ENCODE measurements at regions not wholly inside any gene's neighbourhood (a gene's known extent, or its start where the extent isn't known, plus 50 kb on each side); places are given as distances from the start of the nearest gene placed in this dataset.
"Not testable (repeated sequence)": the region's sequence is repeated elsewhere in the genome, so short reads cannot be mapped to it uniquely, and the experiment has no call there.

DNA sequence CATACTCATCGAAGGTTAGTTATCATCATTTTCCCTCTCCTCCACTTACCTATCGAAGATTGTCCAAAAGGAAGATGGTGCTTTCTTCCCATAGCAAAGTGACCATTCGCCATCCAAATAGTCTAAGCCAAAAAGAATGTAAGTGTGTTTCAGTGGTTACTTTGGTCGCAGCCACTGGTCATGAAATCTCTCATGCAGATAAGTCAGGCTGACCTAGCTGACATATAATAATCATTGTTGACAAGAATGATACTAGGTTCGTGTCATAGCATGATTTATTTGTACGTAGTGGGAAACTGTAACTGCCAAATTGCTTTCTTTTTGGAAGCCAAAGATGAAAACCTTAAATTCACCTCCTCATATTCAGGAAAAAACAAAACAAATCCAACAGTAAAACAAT, 89.6 kb upstream of the PMAIP1 start:
- Histone ChIP-seq H3K27ac (no peak overlapping the region), H3K4me3 (no peak overlapping the region)

DNA sequence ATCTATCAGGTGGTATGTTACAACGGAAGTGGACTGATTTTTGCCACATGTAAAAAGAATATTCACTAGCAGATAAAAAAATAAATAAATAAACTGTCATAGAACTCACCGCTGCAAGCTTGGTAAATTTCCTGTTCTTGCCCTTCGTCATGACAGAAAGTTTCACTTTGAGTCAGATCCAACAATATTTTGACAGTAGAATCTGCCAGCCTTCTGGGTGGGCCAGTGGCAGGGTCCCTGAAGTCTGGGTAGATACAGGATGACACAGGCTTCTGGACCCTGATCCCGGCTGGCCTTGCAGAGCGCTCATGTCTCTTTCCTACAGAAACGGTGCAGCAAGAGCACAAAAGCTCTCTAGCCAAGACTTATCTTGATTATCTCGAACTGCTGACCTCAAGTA, 97.8 kb upstream of the PMAIP1 start:
- peak overlapping the region in 3 of 21 experiments; percentile 34 to 69 (median 37) for H3K27ac ChIP-seq
- H3K4me3 ChIP-seq = no peak overlapping the region

DNA sequence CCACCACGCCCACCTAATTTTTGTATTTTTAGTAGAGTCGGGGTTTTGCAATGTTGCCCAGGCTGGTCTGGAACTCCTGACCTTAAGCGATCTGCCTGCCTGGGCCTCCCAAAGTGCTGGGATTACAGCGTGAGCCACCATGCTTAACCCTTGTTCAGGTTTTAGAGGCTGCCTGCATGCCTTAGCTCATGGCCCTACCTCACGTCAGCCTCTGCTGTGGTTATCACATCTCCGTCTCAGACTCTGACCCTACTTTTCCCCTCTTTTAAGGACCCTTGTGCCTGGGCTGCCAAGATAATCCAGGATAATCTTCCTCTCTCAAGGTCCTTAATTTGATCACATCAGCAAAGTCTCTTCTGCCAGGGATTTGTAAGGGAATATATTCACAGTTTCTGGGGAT, 98.2 kb upstream of the PMAIP1 start:
- peak overlapping the region in 1 of 21 experiments; percentile 69 for H3K27ac ChIP-seq
- no peak overlapping the region for H3K4me3 ChIP-seq

DNA sequence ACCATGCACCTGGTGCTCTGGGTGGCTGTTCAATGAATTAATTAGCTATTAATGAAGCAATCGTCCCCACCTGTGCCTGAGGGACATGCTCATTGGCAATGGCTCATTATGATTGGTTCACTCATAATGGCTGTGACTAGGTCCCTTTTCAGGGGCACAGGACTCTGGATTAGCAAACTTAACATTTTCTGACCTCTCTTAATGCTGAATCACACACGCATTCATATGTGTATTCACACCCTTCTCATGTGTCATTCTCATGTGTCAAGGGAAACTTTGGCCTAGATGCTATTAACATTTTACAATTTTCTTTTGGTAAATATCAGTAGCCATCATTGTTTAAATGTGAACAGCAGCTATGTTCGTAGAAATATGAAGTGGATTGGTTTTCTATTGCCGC, 98.9 kb upstream of the PMAIP1 start:
- no peak overlapping the region for H3K4me3 ChIP-seq
- H3K27ac ChIP-seq = no peak overlapping the region

DNA sequence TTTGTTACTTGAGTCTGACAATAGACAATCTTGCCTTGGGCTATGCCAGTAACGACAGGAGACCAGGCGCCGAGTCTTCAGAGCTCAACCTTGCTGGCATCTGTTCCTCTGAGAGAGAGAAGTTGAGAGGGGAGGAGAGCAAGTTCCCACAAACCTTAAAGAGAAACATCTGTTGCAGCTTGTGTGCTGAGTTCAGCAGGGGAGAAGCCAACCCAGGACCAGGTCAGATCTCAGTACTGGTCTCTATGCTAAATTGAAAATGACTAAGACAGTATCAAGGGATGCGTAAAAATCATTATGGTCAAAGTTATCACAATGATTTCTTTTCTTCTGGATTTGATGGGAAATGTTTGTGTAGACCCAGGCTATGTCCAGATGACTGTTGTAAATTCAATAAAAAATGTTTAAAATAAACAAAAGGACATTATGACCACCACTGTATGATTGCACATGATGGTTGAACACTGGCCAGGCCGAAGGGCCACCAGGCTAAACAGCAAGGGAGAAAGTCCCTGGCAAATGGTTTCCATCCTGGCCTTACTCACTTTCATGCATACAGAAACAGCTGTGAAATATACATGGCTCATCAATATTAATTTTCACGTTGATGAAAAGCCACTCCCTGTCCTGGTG, 100.3 kb upstream of the PMAIP1 start:
- no peak overlapping the region for H3K27ac ChIP-seq
- H3K4me3 ChIP-seq = no peak overlapping the region

DNA sequence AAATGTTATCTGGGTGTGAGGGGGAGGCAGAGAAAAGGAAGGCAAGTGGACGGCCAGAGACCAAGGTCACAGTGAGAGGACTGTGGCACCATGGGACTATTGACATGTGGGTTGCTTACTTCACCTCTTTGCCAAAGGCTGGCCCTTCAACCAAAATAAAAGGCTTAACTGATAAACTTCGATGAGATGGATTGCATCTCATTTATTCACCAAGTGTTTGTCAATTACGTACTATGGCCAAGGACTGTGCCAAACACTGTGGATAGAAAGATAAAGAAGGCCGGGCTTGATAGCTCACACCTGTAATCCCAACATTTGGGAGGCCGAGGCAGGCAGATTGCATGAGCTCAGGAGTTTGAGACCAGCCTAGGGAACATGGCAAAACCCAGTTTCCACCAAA, 98.7 kb upstream of the CCBE1 start:
- Histone ChIP-seq H3K27ac (no peak overlapping the region), H3K4me3 (no peak overlapping the region)

DNA sequence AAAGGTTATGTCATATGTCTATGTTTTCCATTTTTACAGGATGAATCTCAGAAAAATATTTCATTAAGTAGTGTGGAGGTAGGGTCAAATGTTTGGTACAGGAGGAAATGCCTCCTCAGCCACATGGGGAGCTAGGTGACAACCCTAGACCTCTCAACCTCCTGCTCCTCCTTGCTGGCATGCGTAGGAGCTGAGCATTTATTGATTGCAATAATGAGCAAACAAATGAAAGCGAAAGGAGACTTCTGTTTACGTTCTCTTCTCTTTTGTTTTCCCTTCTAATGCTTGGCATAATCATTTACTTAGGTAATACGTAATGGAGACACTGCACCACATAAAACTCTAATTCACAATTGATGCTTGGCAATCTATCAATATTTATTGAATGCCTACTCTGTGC, 95.1 kb upstream of the CCBE1 start:
- H3K27ac ChIP-seq = no peak overlapping the region
- no peak overlapping the region for H3K4me3 ChIP-seq

DNA sequence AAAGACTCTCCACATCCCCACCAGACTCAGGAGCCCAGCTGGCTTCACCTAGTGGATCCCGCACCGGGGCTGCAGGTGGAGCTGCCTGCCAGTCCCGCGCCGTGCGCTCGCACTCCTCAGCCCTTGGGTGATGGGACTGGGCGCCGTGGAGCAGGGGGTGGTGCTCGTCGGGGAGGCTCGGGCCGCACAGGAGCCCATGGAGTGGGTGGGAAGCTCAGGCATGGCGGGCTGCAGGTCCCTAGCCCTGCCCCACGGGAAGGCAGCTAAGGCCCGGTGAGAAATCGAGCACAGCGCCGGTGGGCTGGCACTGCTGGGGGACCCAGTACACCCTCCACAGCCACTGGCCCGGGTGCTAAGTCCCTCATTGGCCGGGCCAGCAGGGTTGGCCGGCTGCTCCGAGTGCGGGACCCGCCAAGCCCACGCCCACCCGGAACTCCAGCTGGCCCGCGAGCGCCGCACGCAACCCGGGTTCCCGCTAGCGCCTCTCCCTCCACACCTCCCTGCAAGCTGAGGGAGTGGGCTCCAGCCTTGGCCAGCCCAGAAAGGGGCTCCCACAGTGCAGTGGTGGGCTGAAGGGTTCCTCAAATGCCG, 93.2 kb upstream of the CCBE1 start:
- H3K4me3 ChIP-seq, H3K27ac ChIP-seq: not testable (repeated sequence)

DNA sequence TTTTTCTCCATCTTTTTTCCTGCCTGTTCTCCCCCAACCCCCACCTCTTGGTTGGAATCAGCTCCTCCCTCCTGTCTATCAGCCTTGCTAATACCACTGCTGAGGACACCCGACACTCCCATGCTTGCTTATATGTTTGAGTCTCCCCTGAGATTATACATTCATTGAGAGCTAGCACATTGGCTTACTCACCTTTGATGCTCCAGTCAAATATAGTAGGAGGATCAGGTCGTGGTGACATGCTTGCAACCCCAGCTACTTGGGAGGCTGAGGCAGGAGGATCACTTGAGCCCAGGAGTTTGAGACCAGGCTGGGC, 91.5 kb upstream of the CCBE1 start:
- H3K4me3 ChIP-seq = no peak overlapping the region

DNA sequence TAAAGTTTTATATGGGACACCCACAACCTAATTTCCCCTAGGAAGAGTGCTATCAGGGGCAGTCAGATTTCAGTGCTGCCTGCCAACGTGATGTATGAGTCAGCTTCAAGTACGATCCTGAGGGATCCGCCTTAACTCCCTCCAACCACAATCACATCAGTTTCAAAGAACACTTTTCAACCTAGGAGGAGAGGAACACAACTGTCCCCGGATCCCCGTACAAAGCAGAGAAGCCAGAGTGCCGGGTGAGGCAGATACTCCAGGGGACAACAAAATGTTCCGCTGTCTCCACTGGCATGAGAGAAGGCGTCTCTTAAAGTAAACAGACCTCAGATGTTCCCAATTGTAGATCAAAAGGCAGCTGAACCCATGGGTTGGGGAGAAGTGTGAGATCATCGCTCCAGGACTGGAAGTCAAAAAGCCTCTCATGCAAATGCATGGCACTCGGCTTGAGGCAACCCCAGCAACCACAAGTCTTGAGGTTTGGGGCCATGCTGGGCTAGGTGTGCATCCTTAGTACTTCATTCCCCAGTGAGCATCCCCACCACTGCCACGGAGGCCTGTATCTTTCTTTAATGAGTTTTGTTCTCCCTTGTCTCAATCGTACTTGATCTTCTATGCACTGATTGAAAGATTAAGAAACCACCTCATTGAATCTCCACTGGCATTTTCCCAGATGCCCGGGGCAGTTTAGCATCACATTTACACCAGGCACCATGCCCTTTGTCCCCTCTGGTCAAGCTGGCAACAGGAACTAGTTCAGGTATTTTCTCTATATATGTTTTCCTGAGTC, 91.0 kb upstream of the CCBE1 start:
- no peak overlapping the region for H3K4me3 ChIP-seq
- peak overlapping the region in 13 of 21 experiments; percentile 15 to 69 (median 40) for H3K27ac ChIP-seq

More for the DNA sequence above, 91.5 kb upstream of the CCBE1 start:
- peak overlapping the region in 7 of 21 experiments; percentile 21 to 69 (median 44) for H3K27ac ChIP-seq

DNA sequence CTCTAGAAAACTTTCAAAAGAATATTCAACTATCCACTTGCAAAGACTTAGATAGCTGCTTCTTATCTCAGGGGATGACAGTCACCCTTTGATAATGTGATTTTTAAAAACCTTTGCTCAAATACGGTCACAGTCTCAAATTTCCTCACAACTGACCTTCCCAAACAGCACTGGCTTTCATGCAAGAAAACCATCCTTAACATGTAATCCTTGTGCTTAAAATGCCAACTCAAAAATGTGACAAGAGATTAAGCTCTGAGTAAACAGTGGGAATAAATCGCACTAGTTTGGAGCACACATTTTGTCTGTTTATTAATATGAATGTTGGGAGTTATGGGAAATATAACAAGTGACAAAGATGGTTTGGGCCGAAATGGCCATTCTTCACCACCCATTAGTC, 87.5 kb upstream of the CCBE1 start:
- Histone ChIP-seq H3K4me3 (no peak overlapping the region), H3K27ac (no peak overlapping the region)

DNA sequence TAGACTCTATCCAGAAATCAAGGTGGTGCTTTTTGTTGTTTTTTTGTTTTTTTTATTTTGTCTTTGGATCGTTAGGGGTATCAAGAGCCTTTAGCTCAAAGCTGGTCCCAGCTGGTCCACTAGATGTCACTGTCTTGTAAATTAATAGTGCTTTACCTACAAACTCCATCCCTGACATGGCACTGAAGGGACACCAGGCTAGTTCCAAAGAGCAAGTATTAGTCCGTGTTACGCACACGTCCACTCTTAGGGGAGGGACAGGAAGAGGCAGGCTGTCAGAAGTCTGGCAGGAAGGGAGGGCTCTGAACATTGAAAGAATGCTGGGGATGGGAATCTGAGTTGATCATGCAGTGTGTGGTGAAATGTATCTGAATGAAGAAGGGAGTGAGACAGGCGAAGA, 85.9 kb upstream of the CCBE1 start:
- no peak overlapping the region for H3K27ac ChIP-seq
- no peak overlapping the region for H3K4me3 ChIP-seq

DNA sequence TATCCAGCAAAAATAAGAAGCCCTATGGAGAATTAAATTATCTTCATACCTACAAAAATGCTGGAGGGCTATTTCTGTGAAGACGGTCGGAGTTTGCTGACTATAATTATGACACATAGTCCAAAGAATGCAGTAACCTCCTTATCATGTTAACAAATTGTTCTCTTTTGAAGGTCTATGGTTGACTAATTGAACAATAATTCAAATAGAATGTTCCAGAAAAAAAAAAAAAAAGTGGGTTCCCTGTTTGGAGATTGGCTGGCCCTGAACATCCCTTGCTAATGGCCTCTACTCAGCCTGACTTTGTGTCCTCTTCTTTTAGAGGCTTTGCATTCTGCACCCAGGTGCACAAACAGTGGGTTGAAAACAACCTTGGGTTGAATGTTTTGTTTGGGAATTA, 82.8 kb upstream of the CCBE1 start:
- no peak overlapping the region for H3K4me3 ChIP-seq
- no peak overlapping the region for H3K27ac ChIP-seq

DNA sequence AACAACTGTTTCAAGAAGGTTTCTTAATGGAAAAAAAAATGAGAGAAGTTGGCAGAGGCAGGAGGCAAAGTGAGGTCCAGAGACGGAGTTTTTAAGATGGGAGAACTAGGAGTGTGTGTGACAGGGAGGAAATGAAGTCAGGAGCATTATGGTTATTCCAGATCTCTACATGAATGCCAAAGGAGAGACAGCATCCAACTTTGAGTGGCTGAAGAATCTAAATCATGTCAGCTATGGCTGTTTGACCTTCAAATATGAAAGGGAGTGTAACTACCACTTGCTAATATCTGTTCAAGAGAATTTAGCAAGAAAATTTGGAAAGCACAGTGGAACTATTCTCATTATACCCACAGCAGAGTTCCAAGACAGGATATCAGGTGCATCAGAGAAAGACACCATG, 81.2 kb upstream of the CCBE1 start:
- no peak overlapping the region for H3K27ac ChIP-seq

DNA sequence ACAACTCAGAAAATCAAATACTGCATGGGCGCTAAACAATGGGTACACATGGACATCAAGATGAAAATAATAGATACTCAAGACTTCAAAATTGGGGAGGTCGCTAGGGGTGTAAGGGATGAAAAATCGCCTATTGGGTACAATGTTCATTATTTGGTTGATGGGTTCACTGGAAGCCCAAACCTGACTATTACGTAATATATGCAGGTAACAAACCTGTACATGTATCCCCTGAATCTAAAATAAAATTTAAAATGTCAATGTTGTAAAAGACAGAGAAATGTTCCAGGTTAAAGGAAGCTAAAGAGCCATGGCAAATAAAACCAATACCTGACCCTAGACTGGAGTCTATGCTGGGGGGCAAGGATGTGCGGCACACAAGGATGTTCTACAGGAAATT, 80.4 kb upstream of the CCBE1 start:
- H3K27ac ChIP-seq = no peak overlapping the region
- no peak overlapping the region for H3K4me3 ChIP-seq

More for the DNA sequence above, 81.2 kb upstream of the CCBE1 start:
- no peak overlapping the region for H3K4me3 ChIP-seq

DNA sequence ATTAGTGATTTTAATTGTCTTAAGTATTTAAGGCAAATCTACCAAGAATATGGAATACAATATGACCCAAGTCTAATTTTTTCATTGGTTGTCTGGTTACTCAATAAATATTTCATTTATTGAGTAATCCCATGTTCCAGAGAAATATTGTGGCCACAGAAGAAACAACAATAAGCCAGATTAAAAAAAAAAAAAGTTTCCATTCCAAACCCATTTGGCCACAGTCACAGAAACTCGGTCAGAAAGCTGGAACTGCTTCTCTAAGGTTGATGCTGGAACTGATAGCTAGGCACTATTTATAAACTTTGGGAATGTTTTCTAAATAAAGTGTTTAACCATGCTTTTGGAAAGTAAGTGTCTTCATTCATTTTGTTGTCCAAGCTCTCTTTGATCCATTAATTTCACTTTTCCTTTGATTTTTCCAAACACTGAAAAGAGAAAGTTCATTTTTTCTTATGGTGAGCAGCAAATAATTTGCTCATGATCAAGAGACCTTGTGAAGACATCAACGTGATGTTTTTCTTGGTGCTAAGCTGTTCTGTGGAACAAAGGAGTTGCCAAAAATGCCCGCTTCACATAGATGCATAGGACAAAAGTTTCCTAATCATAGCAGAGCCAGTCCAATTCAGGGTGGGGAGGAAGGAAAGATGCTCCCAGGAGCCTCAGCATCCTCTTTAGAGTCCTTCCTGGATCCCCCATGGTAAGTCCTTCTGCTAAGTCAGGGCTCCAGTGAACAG, 72.1 kb upstream of the CCBE1 start:
- H3K4me3 ChIP-seq = no peak overlapping the region
- peak overlapping the region in 6 of 21 experiments; percentile 7 to 70 (median 36) for H3K27ac ChIP-seq

DNA sequence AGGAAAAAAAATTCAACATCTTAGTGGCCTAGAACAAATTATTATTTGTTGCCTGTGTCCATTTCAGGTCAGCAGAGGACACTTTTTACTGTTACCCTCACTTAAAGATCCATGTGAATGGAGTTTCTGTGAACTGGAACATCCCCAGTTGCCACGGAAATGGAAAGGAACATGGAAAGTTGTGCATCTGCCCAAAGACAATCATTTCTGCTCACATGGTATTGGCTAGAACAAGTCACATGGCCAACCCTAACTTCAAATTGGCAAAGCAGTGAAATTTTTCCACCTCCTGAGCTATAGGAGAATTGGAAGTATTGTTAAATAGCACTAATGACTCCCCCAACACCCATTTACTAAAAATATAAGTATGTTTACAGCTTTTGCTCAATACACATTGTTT, 71.2 kb upstream of the CCBE1 start:
- peak overlapping the region in 6 of 21 experiments; percentile 26 to 66 (median 43) for H3K27ac ChIP-seq

DNA sequence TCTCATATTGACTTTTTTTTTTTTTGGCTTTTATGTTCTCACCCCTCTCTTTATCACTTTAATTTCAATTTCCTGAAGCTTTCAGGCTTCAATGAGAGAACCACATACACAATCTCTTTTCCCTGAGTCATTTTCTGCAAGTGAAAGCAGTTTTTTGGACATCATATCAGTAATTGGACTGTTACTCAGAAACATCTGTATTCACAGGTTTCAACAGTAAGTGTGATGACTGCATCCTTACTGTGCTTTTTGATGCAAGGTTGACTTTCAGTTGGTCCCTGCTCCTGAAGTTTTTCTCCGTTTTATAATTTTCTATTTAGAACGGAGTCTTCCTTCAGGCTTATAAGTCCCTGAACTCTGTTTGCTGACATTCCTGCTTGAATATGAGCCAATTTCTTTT, 70.5 kb upstream of the CCBE1 start:
- peak overlapping the region in 2 of 21 experiments; percentile 26 to 60 for H3K27ac ChIP-seq
- H3K4me3 ChIP-seq = no peak overlapping the region

More for the DNA sequence above, 71.2 kb upstream of the CCBE1 start:
- H3K4me3 ChIP-seq = no peak overlapping the region

DNA sequence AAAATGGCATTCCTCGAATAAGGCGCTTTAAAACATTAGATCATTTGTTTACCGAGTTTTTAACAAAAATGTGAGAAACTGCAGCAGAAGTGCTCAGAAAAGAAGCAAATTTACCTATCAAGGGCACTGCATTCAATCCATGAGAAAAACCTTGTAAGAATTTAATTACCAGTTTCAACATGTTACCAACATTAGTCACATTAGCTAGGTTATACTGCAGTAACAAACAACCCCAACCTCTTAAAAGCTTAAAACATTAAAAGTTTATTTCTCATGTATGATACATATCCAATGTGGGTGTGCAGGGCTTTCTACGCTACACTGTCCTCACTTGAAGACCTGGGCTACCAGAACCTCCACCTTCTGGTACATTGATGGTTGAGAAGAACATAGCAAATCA, 68.1 kb upstream of the CCBE1 start:
- Histone ChIP-seq H3K27ac (no peak overlapping the region), H3K4me3 (no peak overlapping the region)

DNA sequence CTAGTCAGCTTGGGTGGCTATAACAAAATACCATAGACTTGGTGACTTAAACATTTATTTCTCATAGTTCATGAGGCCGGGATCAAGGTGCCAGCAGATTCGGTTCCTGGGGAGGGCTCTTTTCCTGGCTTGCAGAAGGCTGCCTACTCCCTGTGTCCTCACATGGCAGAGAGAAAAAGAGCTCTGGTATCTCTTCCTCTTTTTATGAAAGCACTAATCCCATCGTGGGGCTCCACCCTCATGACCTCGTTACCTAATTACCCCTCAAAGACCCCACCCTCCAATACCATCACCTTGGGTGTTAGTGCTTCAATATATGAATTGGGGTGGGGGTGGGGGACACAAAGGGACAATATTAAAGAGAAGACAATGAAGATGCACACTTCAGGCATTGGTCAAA, 67.1 kb upstream of the CCBE1 start:
- Histone ChIP-seq H3K27ac (no peak overlapping the region), H3K4me3 (no peak overlapping the region)

Measured in skin epidermis (tissue), 12 donors.